Glutamatergic neuron (in vitro differentiated cells): ENCODE measurements at regions not wholly inside any gene's neighbourhood (a gene's known extent, or its start where the extent isn't known, plus 50 kb on each side); places are given as distances from the start of the nearest gene placed in this dataset.

Experiments used
- DNase-seq: peaks from one replicate; pipeline ENCODE4 v3.0.0; 2022
- H3K27ac Mint-ChIP-seq: one replicate; pipeline ENCODE4 v1.8.0; 2020; ENCODE audit warnings: mild to moderate bottlenecking, mixed read lengths, inconsistent platforms; ENCODE audit not compliant: unreplicated experiment
- H3K27me3 Mint-ChIP-seq: one replicate; pipeline ENCODE4 v1.8.0; 2020; ENCODE audit warnings: mild to moderate bottlenecking, moderate library complexity, mixed read lengths, inconsistent platforms; ENCODE audit not compliant: unreplicated experiment
- H3K36me3 Mint-ChIP-seq: one replicate; pipeline ENCODE4 v1.8.0; 2020; ENCODE audit warnings: mild to moderate bottlenecking, mixed read lengths, inconsistent platforms; ENCODE audit not compliant: unreplicated experiment
- H3K4me1 Mint-ChIP-seq: one replicate; pipeline ENCODE4 v1.8.0; 2020; ENCODE audit warnings: mild to moderate bottlenecking, low read depth, mixed read lengths, inconsistent platforms; ENCODE audit not compliant: unreplicated experiment
- H3K4me3 Mint-ChIP-seq: one replicate; pipeline ENCODE4 v1.8.0; 2020; ENCODE audit warnings: mild to moderate bottlenecking, mixed read lengths, inconsistent platforms; ENCODE audit not compliant: unreplicated experiment
- H3K9me3 Mint-ChIP-seq: one replicate; pipeline ENCODE4 v1.8.0; 2020; ENCODE audit warnings: mild to moderate bottlenecking, moderate library complexity, mixed read lengths, inconsistent platforms; ENCODE audit not compliant: unreplicated experiment
- CTCF ChIP-seq: fragments of 200-600 bp; sonication (generic); IDR thresholded peaks from one replicate; pipeline ENCODE4 v1.5.0; 2021; ENCODE audit not compliant: partially characterized antibody, unreplicated experiment

GRCh38 chr11:104556606-104557301 lies 341.5 kb downstream of the CASP12 start:
- no peak overlapping the region for H3K27ac Mint-ChIP-seq
- no peaks in the 10 kb centered on the region for H3K27me3 Mint-ChIP-seq
- no peak overlapping the region for H3K4me3 Mint-ChIP-seq
- TF ChIP-seq CTCF, result no peak
- no peaks in the 10 kb centered on the region for H3K9me3 Mint-ChIP-seq
- H3K36me3 Mint-ChIP-seq, result no peaks in the 10 kb centered on the region
- no peak for DNase-seq
- no peaks in the 10 kb centered on the region for H3K4me1 Mint-ChIP-seq

GRCh38 chr11:104549019-104549418 lies 349.2 kb downstream of the CASP12 start:
- Mint-ChIP-seq H3K27me3 (no peaks in the 10 kb centered on the region), H3K27ac (no peak overlapping the region), H3K36me3 (no peaks in the 10 kb centered on the region), H3K4me1 (no peaks in the 10 kb centered on the region), H3K9me3 (no peaks in the 10 kb centered on the region), H3K4me3 (no peak overlapping the region)
- no peak for DNase-seq
- no peak for TF ChIP-seq CTCF

GRCh38 chr11:104547996-104548661 lies 350.1 kb downstream of the CASP12 start:
- no peak overlapping the region for H3K27ac Mint-ChIP-seq
- no peak overlapping the region for H3K4me3 Mint-ChIP-seq
- no peaks in the 10 kb centered on the region for H3K4me1 Mint-ChIP-seq
- DNase-seq, result no peak
- H3K27me3 Mint-ChIP-seq, result no peaks in the 10 kb centered on the region
- H3K9me3 Mint-ChIP-seq, result no peaks in the 10 kb centered on the region
- no peak for TF ChIP-seq CTCF
- H3K36me3 Mint-ChIP-seq, result no peaks in the 10 kb centered on the region

- no peak for DNase-seq
- Mint-ChIP-seq H3K9me3 (no peaks in the 10 kb centered on the region), H3K36me3 (no peaks in the 10 kb centered on the region), H3K4me3 (no peak overlapping the region), H3K4me1 (no peaks in the 10 kb centered on the region), H3K27ac (no peak overlapping the region), H3K27me3 (no peaks in the 10 kb centered on the region)
- no peak for TF ChIP-seq CTCF
Observed at GRCh38 chr11:104546501-104546900, 351.8 kb downstream of the CASP12 start.

- no peaks in the 10 kb centered on the region for H3K36me3 Mint-ChIP-seq
- no peaks in the 10 kb centered on the region for H3K9me3 Mint-ChIP-seq
- DNase-seq, result no peak
- no peaks in the 10 kb centered on the region for H3K27me3 Mint-ChIP-seq
- no peak overlapping the region for H3K27ac Mint-ChIP-seq
- no peak for TF ChIP-seq CTCF
- H3K4me1 Mint-ChIP-seq, result no peaks in the 10 kb centered on the region
- no peak overlapping the region for H3K4me3 Mint-ChIP-seq
Observed at GRCh38 chr11:104541701-104542100, 356.6 kb downstream of the CASP12 start.
